Left lung (tissue), 4 donors: ENCODE measurements at regions not wholly inside any gene's neighbourhood (a gene's known extent, or its start where the extent isn't known, plus 50 kb on each side); places are given as distances from the start of the nearest gene placed in this dataset.

Experiments
- ATAC-seq: fragments of 200-7000 bp; cut with Tn5 transposase; one replicate; pipeline ENCODE4 v1.9.1; 2020; ENCODE audit warnings: moderate library complexity
- DNase-seq, 4 donors: peaks; one replicate each; pipeline ENCODE4 v3.0.0-alpha.2; 2013 to 2020
- H3K27ac ChIP-seq, 2 donors: fragments of 200-600 bp; sonication (generic) in 1 of 2; one replicate each; pipeline versions ENCODE4 v1.5.0 to v1.8.0; 2020 to 2021
- H3K27me3 ChIP-seq, 2 donors: fragments of 200-600 bp; sonication (generic) in 1 of 2; one replicate each; pipeline versions ENCODE4 v1.5.0 to v1.8.0; 2020 to 2021
- H3K36me3 ChIP-seq, 2 donors: fragments of 200-600 bp; sonication (generic) in 1 of 2; one replicate each; pipeline versions ENCODE4 v1.5.0 to v1.8.0; 2020 to 2021
- H3K4me1 ChIP-seq, 2 donors: fragments of 200-600 bp; one replicate each; pipeline ENCODE4 v1.8.0; 2021
- H3K4me3 ChIP-seq, 2 donors: fragments of 200-600 bp; sonication (generic) in 1 of 2; one replicate each; pipeline versions ENCODE4 v1.5.0 to v1.8.0; 2020 to 2021; ENCODE audit warnings: mild to moderate bottlenecking in 1 of 2
- H3K9me3 ChIP-seq, 2 donors: fragments of 200-600 bp; sonication (generic) in 1 of 2; one replicate each; pipeline versions ENCODE4 v1.5.0 to v1.8.0; 2020 to 2021
- intact Hi-C, 2 donors: fragments of 100-400 bp; cut with DNase I; formaldehyde crosslinking; loops; one replicate each; pipeline versions ENCODE4 v1.11.2 to v1.14.2; 2022
- TF ChIP-seq, protein P1 (sequence below), 2 donors: fragments of 200-600 bp; sonication (generic) in 1 of 2; IDR thresholded peaks; one replicate each; pipeline versions ENCODE4 v1.5.0 to v1.8.0; 2021; ENCODE audit warnings: antibody characterized with exemption in 2 of 2
- donor health status: DM: no; HTN: yes; CAD: no.
- donor health status: DM: no; HTN: no; CAD: no.

DNA sequence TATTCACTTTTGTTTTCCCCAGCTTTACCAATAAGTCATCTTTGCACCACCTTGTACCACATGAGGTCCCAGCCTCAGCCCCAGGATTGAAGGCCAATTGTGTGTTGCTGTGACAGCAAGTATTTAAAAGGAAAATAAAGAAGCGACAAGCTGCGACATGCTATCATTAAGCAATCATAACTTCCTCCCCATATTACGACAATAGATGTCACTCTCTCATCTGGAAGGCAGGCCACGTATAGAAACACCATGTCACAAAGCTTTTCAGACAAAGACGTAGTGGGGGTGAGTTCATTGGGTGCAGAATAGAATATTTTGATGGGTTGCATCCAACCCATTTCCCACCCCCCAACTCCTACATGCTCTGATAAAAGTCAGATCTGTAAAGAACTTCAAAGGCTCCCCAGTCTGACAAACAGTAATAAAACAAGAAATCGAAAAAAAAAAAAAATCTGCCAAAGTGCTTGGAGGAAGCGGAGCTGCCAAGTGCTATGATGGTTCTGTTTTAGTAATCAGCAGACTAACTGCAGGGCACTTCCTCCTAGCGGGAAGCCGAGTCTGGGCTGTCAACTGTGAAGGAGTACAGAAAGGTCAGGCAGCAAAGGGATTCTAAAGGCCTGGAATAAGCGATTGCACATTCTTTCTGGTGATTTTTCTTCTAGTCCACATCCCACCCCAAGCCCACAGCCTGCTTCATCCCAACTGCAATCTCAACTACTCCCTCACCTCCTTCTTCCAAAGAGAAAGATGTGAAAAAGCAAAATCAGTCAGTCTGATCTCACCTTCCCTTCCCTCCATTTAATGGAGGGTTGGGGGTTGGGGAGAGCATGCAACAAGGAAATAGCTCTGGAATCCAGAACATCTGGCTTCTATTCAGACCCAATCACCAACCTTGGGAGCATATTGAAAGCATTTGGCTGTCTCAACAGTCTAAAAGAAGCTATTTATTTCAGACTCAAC, 131.4 kb upstream of the UBASH3B start:
- no peak overlapping the region for H3K27ac ChIP-seq
- DNase-seq = peak in 3 of 4 donors; percentile 38 to 57 (median 57)
- peaks cover 0 to 5% of the 10 kb centered on the region in 2 donors for H3K4me1 ChIP-seq
- TF ChIP-seq, protein P1, sequence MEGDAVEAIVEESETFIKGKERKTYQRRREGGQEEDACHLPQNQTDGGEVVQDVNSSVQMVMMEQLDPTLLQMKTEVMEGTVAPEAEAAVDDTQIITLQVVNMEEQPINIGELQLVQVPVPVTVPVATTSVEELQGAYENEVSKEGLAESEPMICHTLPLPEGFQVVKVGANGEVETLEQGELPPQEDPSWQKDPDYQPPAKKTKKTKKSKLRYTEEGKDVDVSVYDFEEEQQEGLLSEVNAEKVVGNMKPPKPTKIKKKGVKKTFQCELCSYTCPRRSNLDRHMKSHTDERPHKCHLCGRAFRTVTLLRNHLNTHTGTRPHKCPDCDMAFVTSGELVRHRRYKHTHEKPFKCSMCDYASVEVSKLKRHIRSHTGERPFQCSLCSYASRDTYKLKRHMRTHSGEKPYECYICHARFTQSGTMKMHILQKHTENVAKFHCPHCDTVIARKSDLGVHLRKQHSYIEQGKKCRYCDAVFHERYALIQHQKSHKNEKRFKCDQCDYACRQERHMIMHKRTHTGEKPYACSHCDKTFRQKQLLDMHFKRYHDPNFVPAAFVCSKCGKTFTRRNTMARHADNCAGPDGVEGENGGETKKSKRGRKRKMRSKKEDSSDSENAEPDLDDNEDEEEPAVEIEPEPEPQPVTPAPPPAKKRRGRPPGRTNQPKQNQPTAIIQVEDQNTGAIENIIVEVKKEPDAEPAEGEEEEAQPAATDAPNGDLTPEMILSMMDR (IDR thresholded peaks at IDR 0.05) = no peak
- intact Hi-C loops = no loop called here
- H3K4me3 ChIP-seq = no peak overlapping the region
- peak; percentile 79 for ATAC-seq
- H3K36me3 ChIP-seq = no peaks in the 10 kb centered on the region
- H3K9me3 ChIP-seq = no peaks in the 10 kb centered on the region
- H3K27me3 ChIP-seq = no peaks in the 10 kb centered on the region

DNA sequence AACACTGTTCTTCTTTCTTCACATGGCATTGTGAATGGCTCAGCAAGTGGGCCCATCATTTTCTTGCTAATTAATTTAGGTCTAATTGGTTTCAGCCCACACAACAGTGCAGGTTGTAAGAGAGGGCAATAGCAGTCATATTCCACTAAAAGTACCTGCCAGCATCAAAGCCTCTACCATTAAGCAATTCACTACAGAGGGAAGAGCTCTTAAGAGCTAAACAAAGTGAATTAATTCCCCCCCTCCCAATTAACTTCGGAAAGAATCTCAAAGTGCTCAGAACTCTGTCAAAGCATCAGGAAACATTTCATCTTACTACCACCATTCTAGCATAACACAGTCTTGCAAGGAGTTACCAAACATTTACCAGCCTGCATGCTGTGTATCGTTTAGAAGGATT, 133.9 kb upstream of the UBASH3B start:
- no peaks in the 10 kb centered on the region for H3K9me3 ChIP-seq
- no peaks in the 10 kb centered on the region for H3K27me3 ChIP-seq
- H3K27ac ChIP-seq = no peak overlapping the region
- peaks cover 0 to 5% of the 10 kb centered on the region in 2 donors for H3K4me1 ChIP-seq
- ATAC-seq (no peak), DNase-seq (no peak)
- H3K36me3 ChIP-seq = no peaks in the 10 kb centered on the region
- intact Hi-C loops = no loop called here
- H3K4me3 ChIP-seq = no peak overlapping the region
- TF ChIP-seq, protein P1 (IDR thresholded peaks at IDR 0.05) = no peak

DNA sequence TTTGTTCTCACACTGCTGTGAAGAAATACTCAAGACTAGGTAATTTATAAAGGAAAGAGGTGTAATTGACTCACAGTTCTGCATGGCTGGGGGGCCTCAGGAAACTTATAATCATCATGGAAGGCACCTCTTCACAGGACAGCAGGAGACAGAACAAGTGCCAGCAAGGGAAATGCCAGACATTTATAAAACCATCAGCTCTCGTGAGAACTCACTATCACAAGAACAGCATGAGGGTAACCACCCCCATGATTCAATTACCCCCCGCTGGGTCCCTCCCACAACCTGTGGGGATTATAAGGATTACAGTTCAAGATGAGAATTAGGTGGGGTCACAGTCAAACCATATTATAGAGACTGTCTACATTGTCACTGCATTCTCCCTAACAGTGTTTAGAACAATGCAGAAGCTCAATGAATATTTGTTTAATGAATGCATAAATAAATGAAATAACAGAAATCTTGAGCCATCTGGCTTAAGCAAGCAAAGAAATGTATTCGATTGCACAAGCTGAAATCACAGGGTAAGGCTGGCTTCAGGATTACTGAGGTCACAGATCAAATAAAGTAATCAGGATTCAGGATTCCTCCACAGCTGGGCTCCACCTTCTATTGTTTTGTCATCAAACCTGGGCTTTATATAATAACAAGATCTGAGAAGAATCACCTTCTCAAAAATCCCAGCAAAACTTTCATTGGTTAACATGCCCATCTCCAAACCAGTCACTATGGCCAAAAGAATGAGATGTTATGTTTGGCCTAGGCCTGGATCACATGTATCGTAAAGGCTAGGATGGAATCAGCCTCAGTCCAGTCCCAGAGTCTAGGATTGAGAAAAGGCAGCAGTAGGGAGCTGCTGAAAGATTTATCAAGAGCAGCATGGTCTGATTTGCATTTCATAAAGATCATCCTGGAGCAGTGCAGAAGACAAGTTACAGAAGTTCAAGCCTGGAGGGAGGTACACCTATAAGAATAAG, 137.8 kb upstream of the UBASH3B start:
- H3K27ac ChIP-seq = no peak overlapping the region
- no peaks in the 10 kb centered on the region for H3K36me3 ChIP-seq
- H3K9me3 ChIP-seq = no peaks in the 10 kb centered on the region
- H3K4me3 ChIP-seq = no peak overlapping the region
- H3K27me3 ChIP-seq = no peaks in the 10 kb centered on the region
- no peak for DNase-seq
- TF ChIP-seq, protein P1 (IDR thresholded peaks at IDR 0.05) = no peak
- intact Hi-C loops = no loop called here
- H3K4me1 ChIP-seq = no peaks in the 10 kb centered on the region
- ATAC-seq = no peak

DNA sequence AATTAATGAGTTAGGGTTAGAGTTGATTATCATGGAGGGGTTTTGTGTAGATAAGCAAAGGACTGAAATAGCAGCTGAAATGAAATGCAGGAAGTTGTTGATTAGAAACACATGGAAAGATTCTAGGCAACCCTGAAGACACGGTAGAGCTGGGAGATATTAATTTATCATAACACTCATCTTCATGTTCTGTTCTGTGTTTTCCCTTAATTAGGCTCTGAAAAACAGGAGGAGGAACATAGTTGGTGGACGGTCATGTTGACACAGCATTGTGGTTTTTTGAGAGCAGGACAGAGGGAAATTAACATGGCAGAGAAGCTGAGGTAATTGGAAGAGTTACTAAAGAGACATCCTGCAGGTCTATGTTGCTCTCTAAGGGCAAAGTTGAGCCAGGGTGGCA, 138.8 kb upstream of the UBASH3B start:
- H3K9me3 ChIP-seq = no peaks in the 10 kb centered on the region
- TF ChIP-seq, protein P1 (IDR thresholded peaks at IDR 0.05) = no peak
- no peaks in the 10 kb centered on the region for H3K27me3 ChIP-seq
- H3K27ac ChIP-seq = no peak overlapping the region
- H3K4me1 ChIP-seq = no peaks in the 10 kb centered on the region
- no peak overlapping the region for H3K4me3 ChIP-seq
- ATAC-seq (no peak), DNase-seq (no peak)
- intact Hi-C loops = no loop called here
- no peaks in the 10 kb centered on the region for H3K36me3 ChIP-seq

DNA sequence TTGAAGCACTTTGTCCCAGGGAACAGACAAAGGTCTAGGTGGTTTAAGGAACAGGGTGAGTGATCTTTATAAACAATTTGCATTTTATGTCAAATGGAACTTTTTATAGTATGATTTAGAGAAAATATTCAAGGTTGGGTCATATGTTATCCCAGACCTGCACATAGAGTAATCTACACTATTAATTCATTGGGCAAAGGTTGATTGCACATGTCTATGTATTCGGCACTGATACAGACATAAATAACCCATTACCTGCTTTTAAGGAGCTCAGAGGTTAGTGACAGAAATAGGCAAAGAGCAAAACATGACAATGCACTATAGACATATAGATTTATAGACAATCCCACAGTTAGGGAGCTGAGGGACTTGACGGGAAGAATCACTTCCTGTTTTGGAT, 141.5 kb upstream of the UBASH3B start:
- ATAC-seq (no peak), DNase-seq (no peak)
- Histone ChIP-seq H3K27me3 (no peaks in the 10 kb centered on the region), H3K4me3 (no peak overlapping the region), H3K27ac (no peak overlapping the region), H3K36me3 (no peaks in the 10 kb centered on the region), H3K4me1 (no peaks in the 10 kb centered on the region), H3K9me3 (no peaks in the 10 kb centered on the region)
- TF ChIP-seq, protein P1 (IDR thresholded peaks at IDR 0.05) = no peak
- intact Hi-C loops = no loop called here
